Effector CD4-positive, alpha-beta T cell (primary cell): ENCODE measurements at regions not wholly inside any gene's neighbourhood (a gene's known extent, or its start where the extent isn't known, plus 50 kb on each side); places are given as distances from the start of the nearest gene placed in this dataset.
"Not testable (repeated sequence)": the region's sequence is repeated elsewhere in the genome, so short reads cannot be mapped to it uniquely, and the experiment has no call there.

Source experiments
- DNase-seq: peaks from one replicate; pipeline ENCODE4 v3.0.0-alpha.2; 2020

GRCh38 chr14:87813686-87814085 is 179.3 kb downstream of the GALC start:
- DNase-seq: no peak

GRCh38 chr14:87813211-87813610 is 179.8 kb downstream of the GALC start:
- DNase-seq: no peak

GRCh38 chr14:87811246-87811645 is 181.7 kb downstream of the GALC start:
- no peak for DNase-seq

- no peak for DNase-seq
These were observed 182.3 kb downstream of the GALC start for GRCh38 chr14:87810711-87811110.

- no peak for DNase-seq
These were observed 183.7 kb downstream of the GALC start for GRCh38 chr14:87809261-87809660.

GRCh38 chr14:87805315-87805723 is 187.7 kb downstream of the GALC start:
- DNase-seq: peak; percentile 5

- DNase-seq: no peak
These were observed 192.8 kb downstream of the GALC start for GRCh38 chr14:87800216-87800615.

GRCh38 chr14:87799400-87799799 is 193.6 kb downstream of the GALC start:
- DNase-seq: no peak

GRCh38 chr14:87797001-87797400 is 196.0 kb downstream of the GALC start:
- no peak for DNase-seq

- DNase-seq: no peak
These were observed 198.4 kb downstream of the GALC start for GRCh38 chr14:87794561-87794960.

- no peak for DNase-seq
These were observed 207.1 kb downstream of the GALC start for GRCh38 chr14:87785897-87786296.

GRCh38 chr14:87784386-87784785 is 208.6 kb downstream of the GALC start:
- DNase-seq: no peak

- no peak for DNase-seq
These were observed 209.9 kb downstream of the GALC start for GRCh38 chr14:87783071-87783470.

- DNase-seq: no peak
These were observed 220.1 kb downstream of the GALC start for GRCh38 chr14:87772854-87773253.

- no peak for DNase-seq
These were observed 225.4 kb downstream of the GALC start for GRCh38 chr14:87767567-87767901.

- no peak for DNase-seq
These were observed 234.1 kb downstream of the GALC start for GRCh38 chr14:87758876-87759275.

- DNase-seq: no peak
These were observed 236.3 kb downstream of the GALC start for GRCh38 chr14:87756661-87757060.

GRCh38 chr14:87754520-87755223 is 238.3 kb downstream of the GALC start:
- DNase-seq: no peak

GRCh38 chr14:87748558-87748957 is 244.4 kb downstream of the GALC start:
- DNase-seq: no peak

- no peak for DNase-seq
These were observed 247.4 kb downstream of the GALC start for GRCh38 chr14:87745507-87746118.

GRCh38 chr14:87734577-87735360 is 258.2 kb downstream of the GALC start:
- not testable (repeated sequence) for DNase-seq

GRCh38 chr14:87733115-87733514 is 259.9 kb downstream of the GALC start:
- not testable (repeated sequence) for DNase-seq

- no peak for DNase-seq
These were observed 260.4 kb downstream of the GALC start for GRCh38 chr14:87732562-87732961.

- no peak for DNase-seq
These were observed 267.7 kb downstream of the GALC start for GRCh38 chr14:87725318-87725717.
